Activated CD4-positive, alpha-beta T cell treated with anti-CD3 and anti-CD28 coated beads, Interleukin-2, amount 50 U/mL, for 16 hours (primary cell): ENCODE measurements at regions not wholly inside any gene's neighbourhood (a gene's known extent, or its start where the extent isn't known, plus 50 kb on each side); places are given as distances from the start of the nearest gene placed in this dataset.

ENCODE experiments used
- DNase-seq: peaks from one replicate; pipeline ENCODE4 v3.0.0-alpha.2; 2020

GRCh38 chr1:73181190-73181540 is 898.8 kb upstream of the NEGR1 start:
- no peak for DNase-seq

- no peak for DNase-seq
These were observed 898.3 kb upstream of the NEGR1 start for GRCh38 chr1:73180397-73181189.

- DNase-seq, result no peak
These were observed 894.6 kb upstream of the NEGR1 start for GRCh38 chr1:73176902-73177301.

GRCh38 chr1:73167009-73167657 is 884.8 kb upstream of the NEGR1 start:
- no peak for DNase-seq

DNA sequence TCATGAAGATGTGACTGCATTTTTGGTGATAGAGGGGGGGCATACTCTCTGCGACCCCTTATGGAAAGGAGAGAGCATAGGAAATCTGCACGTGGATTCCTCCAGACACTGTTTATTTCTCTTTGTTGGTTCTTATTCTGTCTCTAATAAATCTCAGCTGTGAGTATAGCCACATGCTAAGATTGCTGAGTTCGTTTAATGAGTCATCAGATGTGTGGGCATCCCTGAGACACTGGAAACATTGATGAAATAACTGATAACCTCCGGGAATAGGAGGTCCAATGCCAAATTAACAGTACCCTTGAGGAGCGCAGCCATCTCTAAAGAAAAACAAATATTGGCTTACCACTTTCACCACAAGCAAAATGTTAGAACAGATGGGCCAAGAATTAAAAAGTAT is 880.2 kb upstream of the NEGR1 start:
- DNase-seq, result no peak

DNA sequence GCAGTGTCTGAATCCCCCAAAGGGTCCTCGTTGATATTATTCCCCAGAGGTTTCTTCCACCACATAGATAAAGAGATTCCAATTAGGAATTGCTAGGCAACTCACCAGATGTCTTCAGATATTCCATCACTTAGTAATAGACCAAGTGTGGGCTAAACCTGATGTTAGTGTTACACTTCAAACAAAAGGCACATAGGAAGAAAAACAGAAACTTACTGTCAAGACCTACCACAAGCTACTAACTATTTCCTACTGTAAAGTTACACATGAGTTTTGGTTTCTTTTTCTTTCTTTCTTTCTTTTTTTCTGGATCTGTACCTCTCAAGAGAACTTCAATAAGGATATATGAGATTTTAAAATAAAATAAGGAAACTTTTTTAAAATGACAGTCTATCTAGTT is 879.1 kb upstream of the NEGR1 start:
- no peak for DNase-seq

- no peak for DNase-seq
These were observed 878.4 kb upstream of the NEGR1 start for GRCh38 chr1:73160759-73161158.

- no peak for DNase-seq
These were observed 862.0 kb upstream of the NEGR1 start for GRCh38 chr1:73144311-73144710.

GRCh38 chr1:73136975-73137374 is 854.6 kb upstream of the NEGR1 start:
- no peak for DNase-seq

GRCh38 chr1:73106931-73107330 is 824.6 kb upstream of the NEGR1 start:
- no peak for DNase-seq

DNA sequence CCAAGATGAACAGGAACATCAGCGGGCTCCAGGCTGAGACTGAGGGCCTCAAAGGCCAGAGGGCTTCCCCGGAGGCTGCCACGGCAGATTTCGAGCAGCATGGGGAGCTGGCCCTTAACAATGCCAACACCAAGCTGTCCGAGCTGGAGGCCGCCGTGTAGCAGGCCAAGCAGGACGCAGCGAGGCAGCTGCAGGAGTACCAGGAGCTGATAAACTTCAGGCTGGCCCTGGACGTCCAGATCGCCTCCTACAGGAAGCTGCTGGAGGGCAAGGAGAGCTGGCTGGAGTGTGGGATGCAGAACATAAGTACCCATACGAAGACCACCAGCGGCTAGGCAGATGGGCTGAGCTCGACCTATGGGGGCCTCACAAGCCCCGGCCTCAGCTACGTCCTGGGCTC is 823.4 kb upstream of the NEGR1 start:
- DNase-seq, result no peak

DNA sequence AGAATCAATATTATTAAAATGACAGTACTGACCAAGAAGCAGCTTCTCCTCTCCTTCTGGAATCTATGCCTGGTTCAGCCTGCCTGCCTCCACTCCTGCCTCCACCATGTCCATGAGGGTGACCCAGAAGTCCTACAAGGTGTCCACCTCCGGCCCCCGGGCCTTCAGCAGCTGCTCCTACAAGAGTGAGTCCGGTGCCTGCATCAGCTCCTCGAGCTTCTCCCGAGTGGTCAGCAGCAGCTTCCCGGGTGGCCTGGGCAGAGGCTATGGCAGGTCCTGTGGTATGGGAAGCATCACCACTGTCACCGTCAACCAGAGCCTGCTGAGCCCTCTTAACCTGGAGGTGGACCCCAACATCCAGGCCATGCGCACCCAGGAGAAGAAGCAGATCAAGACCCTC is 822.4 kb upstream of the NEGR1 start:
- no peak for DNase-seq

GRCh38 chr1:73100216-73100615 is 817.9 kb upstream of the NEGR1 start:
- DNase-seq, result no peak

DNA sequence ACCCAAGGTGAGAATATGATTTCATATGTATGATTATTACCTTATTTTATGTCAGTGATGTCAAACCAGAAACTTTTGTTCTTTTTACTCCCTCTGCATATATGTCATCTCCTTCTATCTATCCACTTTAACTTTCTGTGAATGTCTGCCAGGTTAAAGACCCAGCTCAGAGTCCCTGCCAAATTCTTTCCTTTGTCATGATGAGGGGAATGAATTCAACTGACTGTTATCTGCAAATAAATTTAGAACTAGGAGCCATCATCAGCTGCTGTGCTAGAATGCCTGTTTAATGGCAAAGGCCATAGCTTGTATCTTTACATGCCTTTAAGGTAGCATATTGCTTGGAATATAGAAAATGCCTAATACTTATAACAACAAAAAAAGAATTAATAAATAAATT is 815.6 kb upstream of the NEGR1 start:
- DNase-seq, result no peak

- no peak for DNase-seq
These were observed 814.5 kb upstream of the NEGR1 start for GRCh38 chr1:73096841-73097240.

DNA sequence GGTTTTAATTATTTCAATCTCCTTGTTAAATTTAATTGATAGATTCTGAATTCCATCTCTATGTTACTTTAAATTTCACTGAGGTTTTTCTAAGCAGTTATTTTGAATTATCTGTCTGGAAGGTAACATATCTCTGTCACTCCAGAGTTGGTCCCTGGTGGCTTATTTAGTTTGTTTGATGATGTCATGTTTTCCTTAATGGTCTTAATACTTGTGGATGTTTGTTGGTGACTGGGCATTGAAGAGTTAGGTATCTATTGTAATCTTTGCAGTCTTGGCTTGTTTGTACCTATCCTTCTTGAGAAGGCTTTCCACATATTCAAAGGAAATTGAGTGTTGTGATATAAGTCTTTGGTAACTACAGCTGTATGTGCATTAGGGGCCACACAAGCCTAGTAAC is 810.0 kb upstream of the NEGR1 start:
- DNase-seq, result no peak

GRCh38 chr1:73066866-73067265 is 784.5 kb upstream of the NEGR1 start:
- DNase-seq, result no peak

GRCh38 chr1:73065339-73066041 is 783.2 kb upstream of the NEGR1 start:
- DNase-seq, result no peak

- no peak for DNase-seq
These were observed 774.5 kb upstream of the NEGR1 start for GRCh38 chr1:73056826-73057225.

- DNase-seq, result no peak
These were observed 762.1 kb upstream of the NEGR1 start for GRCh38 chr1:73044241-73045036.

DNA sequence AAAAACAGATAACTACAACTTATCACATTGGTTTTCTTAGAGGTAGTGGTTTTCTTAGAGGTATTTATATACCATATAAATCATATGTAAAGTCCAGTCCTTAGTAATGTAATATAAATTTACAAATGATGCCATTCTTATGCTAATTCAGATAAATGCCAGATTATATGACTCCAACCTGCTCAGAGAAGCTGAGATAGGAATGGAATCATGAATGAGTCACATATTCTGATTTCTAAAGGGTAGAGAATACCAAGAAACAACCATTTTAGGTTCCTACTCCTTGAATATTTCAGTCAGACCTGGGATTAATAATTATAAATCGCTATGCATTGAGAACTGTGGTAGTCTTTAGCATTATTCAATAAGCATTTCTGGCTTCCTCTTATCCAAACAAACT is 760.1 kb upstream of the NEGR1 start:
- no peak for DNase-seq

- no peak for DNase-seq
These were observed 758.5 kb upstream of the NEGR1 start for GRCh38 chr1:73040811-73041210.

DNA sequence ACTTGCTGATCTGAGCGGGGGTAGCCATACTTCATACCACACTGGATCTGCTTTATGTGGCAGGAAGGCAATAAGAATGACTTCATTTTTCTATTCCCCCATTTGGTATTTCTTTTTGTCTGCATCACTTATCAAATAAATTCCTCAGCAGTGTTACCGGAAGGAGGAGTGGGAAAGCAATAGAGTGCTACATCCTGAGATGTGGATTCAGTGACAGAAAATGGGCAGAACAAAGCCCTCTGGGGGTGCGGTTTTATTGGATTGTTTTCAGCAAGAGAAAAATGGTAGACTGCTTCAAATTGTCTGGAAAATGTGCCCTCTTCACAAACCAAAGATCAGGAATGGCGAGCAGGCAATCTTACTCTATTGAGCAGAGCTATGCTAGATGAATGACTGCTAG is 751.9 kb upstream of the NEGR1 start:
- no peak for DNase-seq
